Progenitor cell of endocrine pancreas (in vitro differentiated cells): ENCODE measurements at regions not wholly inside any gene's neighbourhood (a gene's known extent, or its start where the extent isn't known, plus 50 kb on each side); places are given as distances from the start of the nearest gene placed in this dataset.

Source experiments
- DNase-seq: peaks from one replicate; pipeline ENCODE4 v3.0.0; 2021; ENCODE audit warnings: low spot score; ENCODE audit not compliant: unreplicated experiment
- H3K27ac Mint-ChIP-seq: 2 replicates; pipeline ENCODE4 v1.8.0; 2021; ENCODE audit warnings: mild to moderate bottlenecking, moderate library complexity, mixed read lengths
- H3K27me3 Mint-ChIP-seq: 2 replicates; pipeline ENCODE4 v1.8.0; 2021; ENCODE audit warnings: mixed read lengths
- H3K36me3 Mint-ChIP-seq: 2 replicates; pipeline ENCODE4 v1.8.0; 2022; ENCODE audit warnings: mixed read lengths; ENCODE audit not compliant: insufficient read depth
- H3K4me1 Mint-ChIP-seq: 2 replicates; pipeline ENCODE4 v1.8.0; 2021; ENCODE audit warnings: low read depth, mixed read lengths
- H3K4me3 Mint-ChIP-seq: 2 replicates; pipeline ENCODE4 v1.8.0; 2021; ENCODE audit warnings: low read depth, mild to moderate bottlenecking, moderate library complexity, mixed read lengths
- H3K9me3 Mint-ChIP-seq: 2 replicates; pipeline ENCODE4 v1.8.0; 2021; ENCODE audit warnings: low read depth, mixed read lengths
- CTCF ChIP-seq: fragments of 200-600 bp; sonication (generic); IDR thresholded peaks from one replicate; pipeline ENCODE4 v1.5.0; 2021; ENCODE audit warnings: antibody characterized with exemption, mild to moderate bottlenecking; ENCODE audit not compliant: unreplicated experiment

GRCh38 chr18:65035701-65036100, 715.1 kb upstream of the CDH7 start:
- DNase-seq, result no peak
- Mint-ChIP-seq H3K4me3 (no peak overlapping the region), H3K9me3 (no peaks in the 10 kb centered on the region), H3K36me3 (no peaks in the 10 kb centered on the region), H3K27ac (no peak overlapping the region), H3K4me1 (peaks cover 3% of the 10 kb centered on the region), H3K27me3 (peaks cover 22% of the 10 kb centered on the region)
- TF ChIP-seq CTCF, result no peak

- no peak overlapping the region for H3K27ac Mint-ChIP-seq
- DNase-seq, result no peak
- no peak overlapping the region for H3K4me3 Mint-ChIP-seq
- H3K36me3 Mint-ChIP-seq, result no peaks in the 10 kb centered on the region
- no peaks in the 10 kb centered on the region for H3K27me3 Mint-ChIP-seq
- no peak for TF ChIP-seq CTCF
- peaks cover 5% of the 10 kb centered on the region for H3K4me1 Mint-ChIP-seq
- peaks cover 3% of the 10 kb centered on the region for H3K9me3 Mint-ChIP-seq
Measured at GRCh38 chr18:65025756-65026155, 725.1 kb upstream of the CDH7 start.

- TF ChIP-seq CTCF, result no peak
- H3K27ac Mint-ChIP-seq, result no peak overlapping the region
- H3K4me3 Mint-ChIP-seq, result no peak overlapping the region
Measured at GRCh38 chr18:65021021-65021420, 729.8 kb upstream of the CDH7 start.

GRCh38 chr18:65018184-65018583, 732.6 kb upstream of the CDH7 start:
- Mint-ChIP-seq H3K4me1 (no peaks in the 10 kb centered on the region), H3K27me3 (no peaks in the 10 kb centered on the region), H3K27ac (no peak overlapping the region), H3K4me3 (no peak overlapping the region), H3K9me3 (peaks cover 4% of the 10 kb centered on the region), H3K36me3 (no peaks in the 10 kb centered on the region)
- no peak for DNase-seq
- TF ChIP-seq CTCF, result no peak

More at GRCh38 chr18:65021021-65021420, 729.8 kb upstream of the CDH7 start:
- DNase-seq, result no peak
- no peaks in the 10 kb centered on the region for H3K27me3 Mint-ChIP-seq
- peaks cover 7% of the 10 kb centered on the region for H3K9me3 Mint-ChIP-seq
- H3K36me3 Mint-ChIP-seq, result no peaks in the 10 kb centered on the region
- no peaks in the 10 kb centered on the region for H3K4me1 Mint-ChIP-seq

GRCh38 chr18:65017372-65017760, 733.4 kb upstream of the CDH7 start:
- no peak for TF ChIP-seq CTCF
- H3K27ac Mint-ChIP-seq, result no peak overlapping the region
- no peak for DNase-seq
- H3K4me3 Mint-ChIP-seq, result no peak overlapping the region
- peaks cover 4% of the 10 kb centered on the region for H3K9me3 Mint-ChIP-seq
- H3K36me3 Mint-ChIP-seq, result no peaks in the 10 kb centered on the region
- H3K4me1 Mint-ChIP-seq, result no peaks in the 10 kb centered on the region
- H3K27me3 Mint-ChIP-seq, result no peaks in the 10 kb centered on the region
